ENCODE measurements at regions not wholly inside any gene's neighbourhood (a gene's known extent, or its start where the extent isn't known, plus 50 kb on each side); places are given as distances from the start of the nearest gene placed in this dataset.
"Not testable (repeated sequence)": the region's sequence is repeated elsewhere in the genome, so short reads cannot be mapped to it uniquely, and the experiment has no call there.

DNA sequence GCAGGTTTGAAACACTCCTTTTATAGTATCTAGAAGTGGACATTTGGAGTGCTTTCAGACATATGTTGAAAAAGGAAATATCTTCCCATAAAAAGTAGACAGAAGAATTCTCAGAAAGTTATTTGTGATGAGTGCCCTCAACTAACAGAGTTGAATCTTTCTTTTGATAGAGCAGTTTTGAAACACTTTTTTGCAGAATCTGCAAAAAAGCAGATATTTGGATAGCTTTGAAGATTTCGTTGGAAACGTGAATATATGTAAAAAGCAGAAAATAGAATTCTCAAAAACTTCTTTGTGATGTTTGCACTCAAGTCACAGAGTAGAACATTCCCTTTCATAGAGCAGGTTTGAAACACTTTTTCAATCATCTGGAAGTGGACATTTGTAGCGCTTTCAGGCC lies 676.4 kb upstream of the ZNF337 start:
- DNase-seq, result not testable (repeated sequence)

DNA sequence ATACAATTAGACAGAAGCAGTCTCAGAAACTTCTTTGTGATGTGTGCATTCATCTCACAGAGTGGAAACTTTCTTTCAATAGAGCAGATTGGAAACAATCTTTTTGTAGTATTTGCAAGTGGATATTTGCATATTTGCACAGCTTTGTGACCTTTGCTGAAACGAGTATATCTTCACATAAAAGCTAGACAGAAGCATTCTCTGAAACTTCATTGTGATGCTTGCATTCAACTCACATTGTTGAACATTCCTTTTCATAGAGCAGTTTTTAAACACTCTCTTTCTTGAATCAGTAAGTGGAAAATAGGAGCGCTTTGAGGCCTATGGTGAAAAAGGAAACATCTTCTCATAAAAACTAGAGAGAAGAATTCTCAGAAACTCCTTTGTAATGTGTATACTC lies 657.9 kb upstream of the ZNF337 start:
- DNase-seq, result no peak

DNA sequence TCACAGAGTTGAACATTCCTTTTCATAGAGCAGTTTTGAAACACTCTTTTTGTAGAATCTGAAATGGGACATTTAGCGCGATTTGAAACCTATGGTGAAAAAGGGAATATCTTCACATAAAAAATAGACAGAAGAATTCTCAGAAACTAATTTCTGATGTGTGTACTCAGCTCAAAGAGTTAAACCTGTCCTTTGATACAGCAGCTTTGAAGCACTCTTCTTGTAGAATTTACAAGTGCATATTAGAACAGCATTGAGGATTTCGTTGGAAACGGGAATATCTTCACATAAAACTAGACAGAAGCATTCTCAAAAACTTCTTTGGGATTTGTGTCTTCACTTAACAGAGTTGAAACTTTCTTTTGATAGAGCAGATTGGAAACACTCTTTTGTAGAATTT lies 650.7 kb upstream of the ZNF337 start:
- no peak for DNase-seq

- not testable (repeated sequence) for DNase-seq
Measured at GRCh38 chr20:26340460-26341065, 643.9 kb upstream of the ZNF337 start.

- no peak for DNase-seq
Measured at GRCh38 chr20:26324177-26324576, 627.5 kb upstream of the ZNF337 start.

DNA sequence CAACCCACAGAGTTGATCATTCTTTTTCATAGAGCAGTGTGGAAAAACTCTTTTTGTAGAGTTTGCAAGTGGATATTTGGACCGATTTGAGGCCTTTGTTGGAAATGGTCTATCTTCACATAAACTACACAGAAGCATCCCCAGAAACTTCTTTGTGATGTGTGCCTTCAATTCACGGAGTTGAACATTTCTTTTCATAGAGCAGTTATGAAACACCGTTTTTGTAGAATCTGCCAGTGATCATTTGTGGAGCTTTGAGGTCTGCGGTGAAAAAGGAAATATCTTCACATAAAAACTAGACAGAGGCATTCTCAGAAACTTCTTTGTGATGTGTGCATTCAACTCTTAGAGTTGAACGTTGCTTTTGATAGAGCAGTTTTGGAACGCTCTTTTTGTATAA lies 618.4 kb upstream of the ZNF337 start:
- DNase-seq, result no peak

GRCh38 chr20:26309720-26310119 lies 613.1 kb upstream of the ZNF337 start:
- not testable (repeated sequence) for DNase-seq

GRCh38 chr20:26308961-26309360 lies 612.3 kb upstream of the ZNF337 start:
- DNase-seq, result no peak

GRCh38 chr20:26295006-26295405 lies 598.4 kb upstream of the ZNF337 start:
- DNase-seq, result no peak

- not testable (repeated sequence) for DNase-seq
Measured at GRCh38 chr20:26288379-26289061, 591.9 kb upstream of the ZNF337 start.

- DNase-seq, result no peak
Measured at GRCh38 chr20:26279238-26279637, 582.6 kb upstream of the ZNF337 start.

DNA sequence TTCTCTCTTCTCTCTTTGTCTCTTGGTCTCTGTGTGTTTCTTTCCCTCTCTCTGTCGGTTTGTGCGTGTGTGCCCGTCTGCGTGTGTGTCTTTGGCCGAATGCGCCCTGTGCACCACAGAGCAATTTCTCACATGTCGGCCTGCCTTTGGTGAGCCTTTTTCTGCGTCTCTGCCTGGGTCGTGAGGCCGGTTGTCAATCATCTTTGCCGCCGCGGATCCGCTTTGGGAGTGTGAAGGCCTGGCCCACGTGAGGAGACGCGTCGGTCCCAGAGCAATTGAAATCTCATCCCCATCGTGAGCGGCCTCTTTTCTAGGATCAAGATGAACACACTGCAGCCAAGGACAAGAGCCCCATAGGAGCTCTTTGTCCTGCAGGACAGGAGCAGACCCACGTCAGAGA lies 580.7 kb upstream of the ZNF337 start:
- no peak for DNase-seq

- no peak for DNase-seq
Measured at GRCh38 chr20:26276554-26277210, 580.0 kb upstream of the ZNF337 start.

- DNase-seq, result not testable (repeated sequence)
Measured at GRCh38 chr20:26268762-26269161, 572.1 kb upstream of the ZNF337 start.

DNA sequence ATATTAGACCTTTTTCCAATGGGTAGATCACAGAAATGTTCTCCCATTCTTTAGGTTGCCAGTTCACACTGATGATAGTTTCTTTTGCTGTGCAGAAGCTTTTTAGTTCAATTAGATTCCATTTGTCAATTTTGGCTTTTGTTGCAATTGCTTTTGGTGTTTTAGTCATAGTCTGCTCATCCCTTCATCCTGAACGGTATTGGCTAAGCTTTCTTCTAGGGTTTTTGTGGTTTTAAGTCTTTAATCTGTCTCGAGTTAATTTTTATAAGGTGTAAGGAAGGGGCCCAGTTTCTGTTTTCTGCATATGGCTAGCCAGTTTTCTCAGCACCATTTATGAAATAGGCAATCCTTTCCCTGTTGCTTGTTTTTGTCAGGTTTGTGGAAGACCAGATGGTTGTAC lies 564.3 kb upstream of the ZNF337 start:
- not testable (repeated sequence) for DNase-seq

GRCh38 chr20:26252311-26252975 lies 555.8 kb upstream of the ZNF337 start:
- not testable (repeated sequence) for DNase-seq

DNA sequence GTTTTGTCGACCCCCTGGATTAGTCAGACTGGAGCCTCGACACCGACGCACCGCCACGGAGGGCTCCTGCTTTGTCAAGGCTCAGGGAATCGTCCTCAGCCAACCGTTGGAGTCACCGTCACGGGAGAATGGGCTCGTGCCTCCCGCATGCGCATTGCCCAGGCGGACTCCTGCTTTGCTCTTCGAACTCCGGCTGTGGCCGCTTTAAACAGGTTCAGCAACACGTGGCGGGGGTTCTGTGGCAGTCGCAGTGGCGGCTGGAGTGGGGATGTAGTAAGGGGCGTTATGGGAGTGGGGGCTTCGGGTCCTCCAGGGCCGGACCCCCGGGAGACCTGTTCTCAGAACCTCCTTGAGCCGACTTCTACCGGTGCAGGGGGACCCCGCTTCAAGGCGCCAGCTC lies 554.7 kb upstream of the ZNF337 start:
- DNase-seq, result not testable (repeated sequence)

GRCh38 chr20:26250249-26251114 lies 553.8 kb upstream of the ZNF337 start:
- not testable (repeated sequence) for DNase-seq

DNA sequence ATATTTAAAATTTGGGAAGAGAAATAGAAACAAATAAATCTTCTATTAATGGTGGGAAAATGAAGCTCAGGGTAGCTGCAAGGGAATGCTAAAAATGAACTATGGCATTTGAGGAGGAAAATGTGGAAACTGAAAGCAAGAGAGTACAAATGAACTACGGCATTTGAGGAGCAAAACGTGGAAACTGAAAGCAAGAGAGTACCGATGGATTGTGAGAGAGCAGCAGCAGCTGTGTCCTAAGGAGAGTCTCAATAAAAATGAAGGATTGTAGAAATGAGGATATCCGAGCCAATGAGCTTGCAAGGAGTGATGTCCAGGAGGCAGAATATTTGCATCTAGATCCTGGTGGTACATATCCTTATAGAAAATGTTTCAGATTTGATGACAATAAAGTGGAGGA lies 547.1 kb upstream of the ZNF337 start:
- DNase-seq, result no peak

DNA sequence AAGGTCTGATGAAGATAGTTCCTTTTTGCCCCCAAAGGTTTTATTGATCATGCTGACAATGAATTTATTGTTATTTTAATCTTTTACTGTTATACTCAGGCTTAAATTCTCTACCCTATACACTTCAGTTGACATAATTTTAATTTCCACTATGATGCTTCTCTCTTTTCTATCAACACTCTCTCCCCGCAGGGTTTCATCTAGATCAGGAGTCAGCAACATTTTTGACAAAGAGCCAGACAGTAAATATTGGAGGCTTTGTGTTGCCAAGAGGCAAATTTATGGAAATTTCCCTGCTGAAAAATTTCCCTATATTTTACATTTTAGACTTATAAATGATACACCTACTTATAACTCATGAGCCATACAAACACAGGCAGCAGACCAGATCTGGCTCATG lies 524.0 kb upstream of the ZNF337 start:
- not testable (repeated sequence) for DNase-seq

DNA sequence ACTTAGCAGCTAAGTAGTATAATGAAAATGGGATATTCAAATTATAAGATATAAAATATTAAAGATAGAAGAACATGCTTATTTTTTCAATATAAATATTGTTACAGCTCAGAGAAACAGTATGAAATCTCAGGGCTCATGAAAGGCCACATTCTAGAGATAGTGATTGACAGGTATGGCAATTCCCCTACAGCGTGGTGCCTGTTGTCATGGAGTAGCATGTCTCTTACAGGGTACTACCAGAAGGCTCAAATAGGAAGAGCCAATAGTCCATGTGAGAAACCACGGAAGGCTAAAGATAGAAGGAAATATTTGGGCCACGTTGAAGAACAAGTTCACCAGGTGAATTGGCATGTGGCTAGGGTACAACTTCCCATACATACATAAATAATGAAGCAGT lies 522.9 kb upstream of the ZNF337 start:
- DNase-seq, result not testable (repeated sequence)

GRCh38 chr20:26218301-26218700 lies 521.6 kb upstream of the ZNF337 start:
- DNase-seq, result no peak

- DNase-seq, result no peak
Measured at GRCh38 chr20:26216025-26216424, 519.4 kb upstream of the ZNF337 start.
